C4-2B (cell line): ENCODE measurements at regions not wholly inside any gene's neighbourhood (a gene's known extent, or its start where the extent isn't known, plus 50 kb on each side); places are given as distances from the start of the nearest gene placed in this dataset.

Experiments used
- ZFX ChIP-seq: fragments of 450-650 bp; IDR thresholded peaks from 2 replicates; pipeline ENCODE4 v1.6.1; 2017
- TF ChIP-seq, protein P1 (sequence below): fragments of 450-650 bp; conservative IDR thresholded peaks from 2 replicates; pipeline ENCODE4 v1.5.1; 2017; ENCODE audit warnings: mild to moderate bottlenecking

GRCh38 chr1:105544475-105544874, 1512.0 kb upstream of the PRMT6 start:
- TF ChIP-seq, protein P1, sequence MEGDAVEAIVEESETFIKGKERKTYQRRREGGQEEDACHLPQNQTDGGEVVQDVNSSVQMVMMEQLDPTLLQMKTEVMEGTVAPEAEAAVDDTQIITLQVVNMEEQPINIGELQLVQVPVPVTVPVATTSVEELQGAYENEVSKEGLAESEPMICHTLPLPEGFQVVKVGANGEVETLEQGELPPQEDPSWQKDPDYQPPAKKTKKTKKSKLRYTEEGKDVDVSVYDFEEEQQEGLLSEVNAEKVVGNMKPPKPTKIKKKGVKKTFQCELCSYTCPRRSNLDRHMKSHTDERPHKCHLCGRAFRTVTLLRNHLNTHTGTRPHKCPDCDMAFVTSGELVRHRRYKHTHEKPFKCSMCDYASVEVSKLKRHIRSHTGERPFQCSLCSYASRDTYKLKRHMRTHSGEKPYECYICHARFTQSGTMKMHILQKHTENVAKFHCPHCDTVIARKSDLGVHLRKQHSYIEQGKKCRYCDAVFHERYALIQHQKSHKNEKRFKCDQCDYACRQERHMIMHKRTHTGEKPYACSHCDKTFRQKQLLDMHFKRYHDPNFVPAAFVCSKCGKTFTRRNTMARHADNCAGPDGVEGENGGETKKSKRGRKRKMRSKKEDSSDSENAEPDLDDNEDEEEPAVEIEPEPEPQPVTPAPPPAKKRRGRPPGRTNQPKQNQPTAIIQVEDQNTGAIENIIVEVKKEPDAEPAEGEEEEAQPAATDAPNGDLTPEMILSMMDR: no peak
- TF ChIP-seq ZFX: no peak
